GM10248 (cell line): ENCODE measurements at regions not wholly inside any gene's neighbourhood (a gene's known extent, or its start where the extent isn't known, plus 50 kb on each side); places are given as distances from the start of the nearest gene placed in this dataset.

ENCODE experiments used
- CTCF ChIA-PET: fragments of 300-600 bp; sonication (Branson Sonifier 250); formaldehyde crosslinking; extraction: SDS; loops from one replicate; lab custom pipeline; 2021; ENCODE audit warnings: antibody characterized with exemption; lab: Yijun Ruan, JAX
- POLR2A ChIA-PET: fragments of 350-650 bp; sonication (Branson Sonifier 250); formaldehyde crosslinking; extraction: SDS; loops from one replicate; lab custom pipeline; 2020; ENCODE audit warnings: antibody characterized with exemption; lab: Yijun Ruan, JAX
- DNase-seq: peaks from one replicate; pipeline ENCODE4 v3.0.0; 2012; ENCODE audit errors: extremely low spot score
- CTCF ChIP-seq: IDR thresholded peaks from 2 replicates; pipeline ENCODE4 v1.5.1; 2012; ENCODE audit warnings: mild to moderate bottlenecking, low read depth; ENCODE audit errors: extremely low read depth, missing control alignments, control extremely low read depth

- DNase-seq = no peak
- no peak for TF ChIP-seq CTCF
- POLR2A ChIA-PET = no interaction called here
- CTCF ChIA-PET = interaction anchor here (1.7 kb wide), 2 partner anchors 11 to 24 kb away, joined by 4 to 5 read pairs; no protein-coding TSS in a partner anchor
These were observed 693.2 kb upstream of the CHD1 start for GRCh38 chr5:99621772-99622681.

GRCh38 chr5:99617335-99617734 is 688.5 kb upstream of the CHD1 start:
- no peak for DNase-seq
- POLR2A ChIA-PET = no interaction called here
- TF ChIP-seq CTCF = no peak
- CTCF ChIA-PET = no interaction called here

GRCh38 chr5:99614888-99615287 is 686.1 kb upstream of the CHD1 start:
- no peak for DNase-seq
- CTCF ChIA-PET = no interaction called here

GRCh38 chr5:99607124-99607523 is 678.3 kb upstream of the CHD1 start:
- ChIA-PET CTCF (interaction anchor here (1.4 kb wide), 1 partner anchor 15 kb away, joined by 3 read pairs; no protein-coding TSS in a partner anchor), POLR2A (no interaction called here)
- DNase-seq = no peak
- TF ChIP-seq CTCF = no peak

More at GRCh38 chr5:99614888-99615287, 686.1 kb upstream of the CHD1 start:
- no peak for TF ChIP-seq CTCF
- POLR2A ChIA-PET = no interaction called here

- no peak for DNase-seq
- no peak for TF ChIP-seq CTCF
- ChIA-PET CTCF (no interaction called here), POLR2A (no interaction called here)
These were observed 677.1 kb upstream of the CHD1 start for GRCh38 chr5:99605904-99606303.

- POLR2A ChIA-PET = no interaction called here
- no peak for DNase-seq
- TF ChIP-seq CTCF = no peak
- CTCF ChIA-PET = no interaction called here
These were observed 672.1 kb upstream of the CHD1 start for GRCh38 chr5:99600952-99601351.
